ENCODE measurements at regions not wholly inside any gene's neighbourhood (a gene's known extent, or its start where the extent isn't known, plus 50 kb on each side); places are given as distances from the start of the nearest gene placed in this dataset.

DNA sequence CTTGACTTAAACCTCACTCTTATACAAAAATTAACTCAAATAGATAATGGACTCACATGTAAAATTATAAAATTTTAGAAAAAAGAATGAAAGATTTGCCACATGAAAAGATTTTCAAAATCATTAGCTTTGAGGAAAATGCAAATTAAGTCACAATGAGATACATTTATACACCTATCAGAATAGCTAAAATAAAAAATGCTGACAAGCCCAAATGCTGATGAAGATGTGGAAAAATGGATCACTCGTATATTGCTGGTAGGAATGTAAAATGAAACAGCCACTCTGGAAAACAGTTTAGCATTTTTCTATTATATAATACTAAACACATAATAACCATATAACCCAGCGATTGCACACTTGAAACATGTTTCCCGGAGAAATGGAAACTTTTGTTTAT lies 316.2 kb downstream of the ANKRD50 start:
- DNase-seq, result no peak

DNA sequence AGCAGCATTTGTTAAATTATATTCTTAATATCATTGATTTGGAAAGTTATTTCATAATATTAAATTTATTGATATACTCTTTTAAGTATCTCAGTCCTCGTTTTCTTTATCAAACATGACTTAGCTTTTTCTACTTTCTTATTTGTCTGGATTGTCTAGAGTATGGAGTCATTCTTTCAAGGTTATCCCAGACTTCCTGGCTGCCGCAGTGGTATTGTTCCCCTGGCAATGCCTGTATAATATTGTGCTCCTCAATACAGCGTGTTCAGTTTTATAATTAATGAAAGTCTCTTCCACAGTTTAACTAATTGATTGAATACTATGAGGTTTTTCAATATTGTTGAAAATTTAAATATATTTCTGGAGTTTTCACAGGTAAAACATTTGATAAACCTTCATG lies 310.9 kb downstream of the ANKRD50 start:
- DNase-seq, result no peak

DNA sequence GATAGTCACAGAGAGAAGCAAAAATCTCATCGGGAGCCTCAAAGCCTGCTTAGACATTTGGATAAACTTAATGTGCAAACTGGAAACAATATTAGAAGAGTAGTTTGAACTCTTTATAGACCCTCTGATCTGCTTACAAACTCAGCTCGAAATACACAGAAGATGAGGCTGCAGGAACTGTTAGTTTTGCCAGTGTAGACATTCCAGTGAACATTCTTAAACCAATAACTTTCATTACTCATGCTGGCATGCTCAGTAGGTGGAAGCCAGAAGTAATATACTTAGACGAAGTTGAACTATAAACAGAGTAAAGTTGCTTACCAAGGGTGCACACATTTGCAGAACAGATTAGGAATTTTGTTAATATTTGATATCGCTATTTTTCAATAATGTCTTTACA lies 303.5 kb downstream of the ANKRD50 start:
- no peak for DNase-seq

DNA sequence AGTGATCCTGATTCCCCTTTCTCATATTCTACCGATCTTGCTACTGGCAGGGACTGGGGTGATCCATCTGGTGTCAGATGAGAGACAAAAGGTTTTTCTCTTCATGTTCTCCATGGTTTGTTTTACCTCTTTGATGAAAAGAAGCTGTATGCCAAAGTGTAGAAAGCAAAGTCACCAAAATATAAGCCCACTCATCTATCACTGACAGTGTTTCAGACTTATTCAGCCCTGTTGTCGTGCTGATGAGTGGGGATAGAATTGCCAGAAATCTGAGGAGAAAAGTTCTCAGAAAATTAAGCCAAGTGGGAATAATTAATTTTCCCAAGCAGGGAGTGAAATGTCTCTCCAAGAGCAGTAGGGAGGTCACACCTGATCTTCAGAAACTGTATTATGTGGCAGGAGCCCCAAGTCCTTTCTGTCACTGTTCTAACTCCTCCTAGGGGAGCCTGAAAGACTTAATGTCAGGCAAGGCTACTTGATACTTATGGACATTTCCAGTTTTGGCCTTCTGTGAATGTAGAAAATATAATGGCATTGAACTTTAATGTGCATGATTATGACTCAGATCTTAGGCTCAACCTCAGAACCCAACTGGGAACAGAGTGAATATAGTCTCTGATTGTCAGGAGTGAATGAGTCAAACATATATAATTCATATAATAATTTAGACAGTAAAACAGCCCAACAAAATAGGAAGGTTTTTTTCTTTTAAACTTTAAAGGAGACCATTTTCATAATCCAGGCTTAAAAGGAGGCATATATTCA lies 298.1 kb downstream of the ANKRD50 start:
- peak; percentile 77 for DNase-seq

DNA sequence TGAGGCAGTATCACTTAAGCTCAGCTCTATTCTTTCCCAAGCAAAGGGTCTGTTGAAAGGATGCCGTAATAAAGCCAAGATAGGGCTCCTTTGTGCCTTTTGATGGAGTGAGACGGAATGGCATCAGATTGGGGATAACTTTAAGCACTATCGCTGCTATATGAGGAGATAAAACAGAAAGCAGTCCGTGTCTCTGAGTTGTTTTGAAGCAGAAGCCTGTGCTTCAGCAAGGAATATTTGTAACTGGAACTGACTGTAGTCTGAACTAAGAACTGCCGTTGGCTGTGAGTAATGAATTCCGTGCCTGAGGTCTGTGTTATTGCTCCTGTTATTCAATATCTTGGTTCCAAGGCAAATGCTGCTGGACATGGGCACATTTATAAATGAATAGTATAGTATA lies 297.4 kb downstream of the ANKRD50 start:
- DNase-seq, result peak; percentile 55

DNA sequence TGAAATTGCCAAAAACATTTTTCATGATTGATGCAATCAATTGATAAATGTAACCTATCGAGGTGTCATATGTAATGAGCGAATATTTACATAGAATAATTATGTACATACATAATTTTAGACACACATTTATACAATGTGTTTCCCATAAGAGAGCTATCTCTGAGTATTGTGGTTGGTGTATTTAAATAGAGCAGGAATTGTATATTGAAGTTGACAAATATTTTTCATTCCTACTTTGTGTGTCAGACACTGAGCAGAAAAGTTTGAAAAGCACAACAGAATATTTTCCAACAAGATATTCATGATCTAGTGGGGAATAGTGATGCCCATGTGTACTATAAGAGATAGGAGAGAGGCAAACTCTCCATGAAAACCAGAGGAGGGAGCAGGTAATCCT lies 295.2 kb downstream of the ANKRD50 start:
- no peak for DNase-seq

DNA sequence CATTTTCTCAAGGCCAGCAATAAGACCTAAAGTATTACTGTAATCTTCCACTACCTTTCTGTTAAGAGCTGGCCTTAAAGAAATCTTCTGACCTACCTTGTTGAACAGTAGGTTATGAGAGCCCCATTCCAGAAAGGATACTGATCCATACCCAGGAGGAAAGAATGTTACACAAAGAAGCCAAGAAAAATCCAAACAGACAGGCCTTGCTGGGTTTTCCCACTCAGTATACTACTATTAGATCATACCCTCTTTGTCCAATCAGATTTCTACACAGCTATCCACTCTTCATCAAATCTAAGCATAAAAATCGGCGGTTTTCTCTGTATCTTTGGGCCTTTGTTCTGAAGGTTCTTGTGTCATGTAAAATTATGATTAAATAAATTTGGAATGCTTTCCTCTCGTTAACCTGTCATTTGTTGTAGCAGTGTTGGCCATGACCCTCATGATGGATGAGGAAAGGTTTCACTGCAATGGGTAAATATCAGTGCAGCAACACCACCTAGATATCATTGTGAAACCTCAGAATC lies 292.3 kb downstream of the ANKRD50 start:
- no peak for DNase-seq

DNA sequence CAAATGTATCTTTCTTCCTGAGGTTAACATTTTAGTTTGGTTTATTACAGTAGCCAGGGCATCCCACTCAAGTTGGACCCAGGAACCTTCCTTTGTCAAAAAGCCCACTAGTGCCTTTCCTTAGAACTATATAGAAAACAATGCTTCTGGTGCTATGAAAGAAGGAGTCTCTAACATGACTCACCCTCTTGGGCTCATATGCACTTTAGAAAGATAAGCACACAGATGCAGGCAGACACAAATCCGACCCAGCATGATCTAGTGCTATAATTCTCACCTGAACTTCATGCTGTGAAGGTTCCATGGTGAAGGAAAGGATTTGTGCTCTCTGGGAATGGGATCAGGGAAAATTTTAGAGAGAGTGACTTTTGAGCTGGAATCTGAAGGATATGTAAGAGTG lies 289.4 kb downstream of the ANKRD50 start:
- no peak for DNase-seq

DNA sequence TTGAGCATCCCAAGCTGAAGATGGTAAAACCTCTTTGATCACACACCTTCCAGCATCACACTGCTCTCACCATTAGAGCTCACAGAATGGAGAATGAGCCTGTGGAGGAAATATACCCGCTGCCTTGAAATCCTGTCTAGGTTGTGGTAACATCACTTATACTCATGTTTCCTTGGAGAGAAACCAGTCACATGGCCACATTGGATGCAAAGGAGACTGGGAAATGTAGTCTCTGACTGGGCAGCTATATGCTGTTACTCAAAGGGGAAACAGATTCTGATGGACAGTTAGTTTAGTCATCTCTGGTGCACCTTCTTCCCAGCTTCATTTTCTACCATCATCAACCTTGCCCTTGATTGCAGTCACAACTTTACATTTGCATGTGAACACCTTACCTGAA lies 286.3 kb downstream of the ANKRD50 start:
- DNase-seq, result no peak

DNA sequence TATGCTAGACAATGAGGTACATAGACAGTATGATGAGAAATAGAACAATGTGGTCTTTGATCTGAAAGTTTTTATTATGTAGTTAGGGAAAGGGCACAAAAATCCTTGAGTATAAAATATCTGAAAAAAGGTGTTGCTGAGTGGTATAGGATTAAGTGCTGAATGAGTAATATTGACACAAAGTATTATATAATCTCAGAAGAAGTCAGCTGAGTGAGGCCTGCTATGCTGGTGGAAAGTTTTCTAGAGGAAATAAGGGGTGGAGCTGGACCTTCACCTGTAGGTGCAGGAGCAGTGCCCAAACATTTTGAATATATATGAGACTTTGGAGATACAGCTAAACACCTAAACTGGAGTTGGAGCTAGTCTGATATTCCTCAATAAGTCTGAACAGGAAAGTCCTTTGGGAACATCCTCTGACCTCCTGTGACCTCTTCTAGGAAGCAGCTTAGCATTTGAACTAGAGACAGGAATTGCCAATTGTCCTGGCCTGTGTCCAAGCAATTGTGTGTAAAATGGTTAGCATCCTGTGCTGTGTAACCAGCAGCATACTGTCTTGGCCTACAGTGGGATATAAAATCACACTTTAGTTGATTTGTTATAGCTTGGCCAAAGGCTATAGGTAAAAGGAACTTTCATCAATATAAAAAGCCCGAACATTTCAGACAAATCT lies 285.3 kb downstream of the ANKRD50 start:
- no peak for DNase-seq

DNA sequence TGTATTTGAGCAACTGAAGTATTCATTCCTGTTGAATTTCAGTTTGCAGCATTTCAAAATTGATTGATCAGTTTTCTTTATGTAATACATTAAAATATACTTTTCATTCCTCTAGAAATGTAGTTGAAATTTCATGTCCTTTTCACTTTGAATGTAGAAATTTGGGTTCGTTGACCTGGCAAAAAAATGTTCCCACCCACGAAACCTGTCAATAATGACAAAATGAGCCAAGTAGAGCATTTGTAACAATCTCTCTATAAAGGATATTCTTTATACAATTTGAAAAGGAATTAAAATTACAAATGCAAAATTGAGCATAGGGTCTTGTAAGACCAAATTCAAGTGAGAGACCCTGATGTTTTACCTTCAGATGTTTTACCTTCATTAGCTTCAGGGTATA lies 283.9 kb downstream of the ANKRD50 start:
- DNase-seq, result no peak

DNA sequence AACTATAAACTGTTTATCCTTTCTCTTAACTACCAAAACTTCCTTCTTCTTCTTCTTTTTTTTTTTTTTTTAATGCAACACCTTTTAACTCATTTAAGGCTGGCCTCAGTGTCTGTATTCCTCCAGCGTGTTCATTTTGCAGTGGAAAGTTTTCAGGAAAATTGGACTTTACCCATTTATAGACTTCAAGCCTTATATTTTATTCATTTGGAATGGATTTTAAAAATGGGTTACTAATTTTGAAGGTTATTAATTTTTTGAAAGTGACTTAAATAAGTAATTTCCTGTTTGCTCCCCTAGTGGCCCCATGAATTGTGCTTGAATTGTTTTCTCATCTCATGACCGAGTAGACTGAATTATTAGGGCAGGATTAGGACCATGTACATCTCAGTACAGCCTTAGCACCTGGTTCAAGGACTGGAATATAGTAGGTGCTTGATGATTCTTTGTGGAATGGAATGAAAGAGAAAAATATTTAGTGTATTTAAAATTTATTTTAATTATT lies 282.7 kb downstream of the ANKRD50 start:
- DNase-seq, result no peak

DNA sequence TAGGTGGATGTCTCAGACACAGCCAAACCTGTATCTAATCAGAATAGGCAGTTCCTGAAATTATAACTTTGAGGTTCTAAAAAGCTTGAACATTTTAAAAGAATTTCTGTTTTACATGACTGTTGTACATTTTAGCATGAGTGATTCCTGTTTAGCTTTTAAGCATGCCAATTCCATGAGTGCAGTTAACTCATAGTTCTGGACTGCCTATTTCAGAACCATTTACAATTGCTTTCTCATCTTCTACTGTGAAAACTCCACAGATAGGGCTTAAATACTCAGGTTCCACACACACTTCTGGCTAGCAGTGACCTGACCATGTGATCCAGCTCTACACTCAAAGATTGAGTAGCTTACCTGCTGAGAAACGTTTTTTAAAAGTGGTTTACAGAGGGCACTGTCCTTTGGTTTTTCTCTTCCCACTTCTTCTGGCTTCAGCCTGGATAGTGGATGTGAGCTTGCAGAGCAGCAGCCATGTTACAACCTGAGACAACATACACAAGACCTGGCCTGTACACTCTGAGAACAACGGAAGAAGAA lies 280.8 kb downstream of the ANKRD50 start:
- peak; percentile 59 for DNase-seq

DNA sequence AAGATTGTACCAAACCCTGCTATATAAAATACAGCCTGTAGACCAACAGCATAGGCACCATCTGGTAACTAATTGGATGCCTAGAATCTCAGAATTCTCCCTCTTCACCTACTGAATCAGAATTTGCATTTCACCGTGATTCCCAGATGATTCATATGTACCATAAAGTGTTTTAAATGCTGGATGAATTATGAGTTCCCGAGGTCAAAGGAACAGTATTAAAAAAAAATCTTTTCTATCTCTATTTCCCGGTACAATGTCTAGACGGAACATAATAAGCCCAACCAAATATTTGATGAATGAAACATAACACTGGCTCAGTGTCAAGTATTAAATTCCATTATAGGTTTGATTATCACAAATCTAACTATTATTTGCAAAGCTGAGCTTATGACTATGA lies 280.0 kb downstream of the ANKRD50 start:
- DNase-seq, result peak; percentile 92

DNA sequence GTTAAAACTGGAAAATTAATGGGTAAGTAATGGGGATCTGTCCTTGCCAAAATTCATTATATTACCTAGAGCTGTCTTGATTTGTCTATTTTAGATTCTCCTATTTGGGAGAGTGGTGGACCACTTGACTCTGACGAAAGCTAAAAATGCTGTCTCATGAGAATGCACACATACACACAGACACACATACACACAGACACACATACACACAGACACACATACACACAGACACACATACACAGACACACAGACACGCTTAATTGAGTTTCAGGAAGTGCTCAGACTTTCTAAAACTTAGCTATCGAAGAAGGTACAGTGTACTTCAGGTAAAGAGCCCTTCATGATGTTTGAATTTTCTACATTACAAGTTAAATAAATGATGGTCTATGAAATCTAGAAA lies 279.5 kb downstream of the ANKRD50 start:
- no peak for DNase-seq

DNA sequence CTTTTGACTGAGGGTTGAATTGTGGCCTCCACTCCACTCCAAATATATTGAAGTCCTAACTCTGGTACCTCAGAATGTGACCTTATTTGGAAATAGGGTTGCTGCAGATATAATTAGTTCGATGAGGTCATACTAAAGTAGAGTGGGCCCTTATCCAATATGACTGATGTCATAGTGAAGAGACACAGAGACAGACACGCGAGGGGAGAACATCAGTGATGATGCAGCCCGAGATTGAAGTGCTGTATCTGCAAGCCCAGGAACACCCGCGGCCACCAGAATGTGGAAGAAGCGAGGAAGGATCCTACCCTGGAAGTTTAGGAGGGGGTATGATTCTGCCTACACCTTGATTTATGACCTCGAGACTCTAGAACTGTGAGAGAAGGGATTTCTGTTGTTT lies 279.0 kb downstream of the ANKRD50 start:
- DNase-seq, result no peak

DNA sequence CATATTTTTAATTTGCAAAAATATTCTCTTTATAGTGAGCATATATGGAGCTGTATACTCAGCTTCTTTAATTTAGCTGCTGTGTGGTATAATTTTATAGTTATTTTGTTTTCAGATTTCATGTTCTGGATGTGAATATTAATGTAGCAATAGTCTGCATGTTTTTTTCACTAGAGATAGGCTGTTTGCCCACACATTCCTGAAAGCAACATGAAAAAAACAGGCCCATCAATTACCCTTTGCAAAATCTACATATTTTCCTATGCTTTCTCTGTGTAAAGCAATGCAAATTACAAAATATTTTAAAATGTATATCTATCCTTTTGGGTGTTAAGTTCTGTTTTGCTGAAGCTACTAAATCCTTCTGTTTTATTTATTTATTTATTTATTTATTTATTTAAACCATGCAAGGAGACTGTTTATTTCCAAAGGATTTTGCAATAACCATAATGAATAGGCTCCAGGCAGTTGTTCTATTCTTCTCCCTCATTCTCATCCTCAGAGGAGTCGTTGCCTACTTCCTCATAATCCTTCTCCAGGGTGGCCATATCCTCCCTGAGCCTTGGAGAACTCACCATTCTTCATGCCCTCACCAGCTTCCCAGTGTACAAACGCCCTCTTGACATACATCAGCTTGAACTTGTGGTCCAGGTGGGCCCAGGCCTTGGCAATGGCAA lies 277.1 kb downstream of the ANKRD50 start:
- DNase-seq, result no peak

DNA sequence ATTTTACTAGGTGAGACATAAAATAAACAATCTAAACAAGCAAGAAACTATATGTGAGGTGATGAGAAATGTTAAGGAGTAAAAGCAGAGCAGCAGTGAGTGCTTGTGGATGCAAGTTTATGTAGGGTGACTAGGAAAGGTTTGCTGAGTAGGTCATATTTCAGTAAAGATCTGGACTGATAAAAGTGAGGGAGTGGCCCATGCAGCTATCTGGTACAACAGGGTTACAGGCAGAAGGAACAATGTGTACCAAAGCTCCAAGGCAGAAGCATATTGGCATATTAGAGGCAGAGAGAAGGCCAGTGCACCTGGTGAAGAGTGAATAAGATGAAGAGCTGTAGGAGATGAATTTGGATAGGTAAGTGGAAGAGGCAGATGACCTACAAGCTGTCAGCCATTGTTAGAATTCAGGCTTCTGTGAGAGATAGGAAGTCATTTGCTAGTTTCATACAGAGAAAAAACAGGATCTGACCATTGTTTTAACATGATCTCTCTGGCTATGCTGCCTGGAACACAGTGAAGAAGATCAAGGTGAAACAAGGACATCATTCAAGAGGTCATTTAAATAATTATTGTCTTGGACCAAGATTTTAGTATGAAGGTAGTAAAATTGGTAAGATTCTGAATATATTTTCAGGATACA lies 274.6 kb downstream of the ANKRD50 start:
- DNase-seq, result no peak

DNA sequence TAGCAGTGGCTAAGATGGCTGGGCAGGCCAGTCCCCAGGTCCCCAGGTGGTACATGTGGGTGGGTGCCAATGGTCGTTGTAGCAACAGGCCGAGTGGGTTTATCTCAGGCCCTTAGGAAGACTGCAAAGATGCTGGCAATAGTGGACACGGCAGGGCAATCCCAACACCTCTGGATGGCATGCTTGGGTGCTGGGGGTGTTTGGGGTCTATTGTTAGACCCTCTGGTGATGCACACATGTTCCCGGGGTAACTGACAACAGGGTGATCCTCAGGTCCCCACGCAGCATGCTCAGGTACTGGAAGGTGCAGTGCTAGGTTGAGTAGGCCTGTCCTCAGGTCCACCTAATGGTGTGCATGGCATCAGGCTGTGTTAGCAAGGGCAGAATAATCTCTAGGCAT lies 267.5 kb downstream of the ANKRD50 start:
- no peak for DNase-seq

DNA sequence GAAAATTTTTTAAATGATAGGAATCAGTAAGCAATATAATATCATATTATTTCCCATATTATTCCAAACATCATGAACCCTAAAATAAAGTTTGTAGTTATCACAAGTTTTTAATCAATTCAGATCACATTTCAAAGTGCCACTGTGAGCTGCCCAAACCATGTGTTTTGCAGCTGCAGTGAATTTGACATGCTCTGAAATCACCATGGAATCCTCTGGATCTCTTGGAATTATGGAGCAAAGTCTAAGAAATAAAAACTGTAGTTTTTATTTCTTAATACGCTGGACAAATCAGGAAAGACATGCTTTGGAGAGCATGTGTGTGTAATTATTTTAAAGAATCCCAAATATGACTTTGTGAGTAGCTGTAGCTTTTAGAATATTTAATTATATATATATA lies 262.7 kb downstream of the ANKRD50 start:
- DNase-seq, result peak; percentile 55

DNA sequence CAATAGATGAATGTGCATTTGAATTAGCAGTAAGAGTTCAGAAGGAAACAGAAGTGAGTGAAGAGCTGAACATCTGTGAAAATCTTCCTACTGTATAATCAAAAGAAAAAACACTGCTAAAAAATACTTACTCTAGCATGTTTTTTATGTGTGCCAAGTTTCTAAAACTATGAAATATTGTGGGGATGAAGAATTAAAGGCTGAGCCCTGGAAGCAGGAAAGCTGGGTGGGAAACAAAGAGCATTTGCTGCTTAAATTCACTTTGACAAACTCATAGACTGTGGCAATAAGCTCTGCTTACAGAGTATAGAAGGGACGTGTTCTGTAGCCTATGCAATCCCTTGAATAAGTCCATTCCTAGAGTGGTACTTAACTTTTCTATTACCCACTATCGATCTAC lies 261.7 kb downstream of the ANKRD50 start:
- no peak for DNase-seq

DNA sequence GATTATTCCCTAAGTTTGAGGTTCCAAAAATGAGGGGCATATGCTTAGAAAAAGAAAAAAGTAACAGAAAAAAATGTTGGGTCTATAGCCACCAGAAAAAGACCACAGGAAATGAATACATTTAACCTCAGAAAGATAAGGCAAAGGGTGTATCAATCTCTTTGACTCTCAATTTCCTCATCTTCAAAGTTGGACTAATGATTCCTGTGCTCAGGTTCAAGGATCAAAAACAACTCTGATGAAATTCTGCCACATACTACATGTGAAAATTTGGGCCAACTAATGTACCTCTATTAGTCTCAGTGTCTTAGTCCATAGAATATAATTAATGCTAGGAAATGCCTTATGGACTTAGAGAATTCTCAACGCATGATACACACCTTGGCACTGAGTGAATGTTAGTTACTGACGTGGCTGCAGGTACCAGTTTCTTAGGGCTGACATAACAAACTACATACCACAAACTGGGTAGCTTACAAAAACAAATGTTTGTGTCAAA lies 257.7 kb downstream of the ANKRD50 start:
- no peak for DNase-seq

DNA sequence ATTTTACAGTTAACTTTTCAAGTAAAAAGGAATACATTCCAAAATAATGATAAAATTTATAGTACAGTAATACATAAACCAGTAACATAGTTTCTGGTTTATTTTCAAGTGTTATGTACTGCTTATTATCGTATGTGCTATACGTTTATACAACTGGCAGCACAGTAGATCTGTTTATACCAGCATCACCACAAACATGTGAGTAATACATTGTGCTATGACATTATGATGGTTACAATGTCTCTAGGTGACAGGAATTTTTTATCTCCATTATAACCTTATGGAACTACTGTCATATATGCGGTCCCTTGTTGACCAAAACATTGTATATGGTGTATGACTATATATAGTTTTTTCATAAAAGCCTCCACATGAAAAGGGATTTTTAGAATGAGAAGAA lies 256.9 kb downstream of the ANKRD50 start:
- no peak for DNase-seq

Data from fibroblast of upper back skin (primary cell).